ENCODE measurements at regions not wholly inside any gene's neighbourhood (a gene's known extent, or its start where the extent isn't known, plus 50 kb on each side); places are given as distances from the start of the nearest gene placed in this dataset.
A peak's percentile ranks its signal among the peaks of the same experiment; 100 is the strongest.

GRCh38 chr4:184575306-184575705, 73.9 kb downstream of the CASP3 start:
- DNase-seq (ENCODE audit: low read depth): no peak

GRCh38 chr4:184574861-184575260, 74.4 kb downstream of the CASP3 start:
- DNase-seq (ENCODE audit: low read depth): no peak

GRCh38 chr4:184573701-184574100, 75.5 kb downstream of the CASP3 start:
- no peak for DNase-seq (ENCODE audit: low read depth)

- DNase-seq (ENCODE audit: low read depth): no peak
Measured at GRCh38 chr4:184568770-184569169, 80.5 kb downstream of the CASP3 start.

GRCh38 chr4:184563621-184564020, 85.6 kb downstream of the CASP3 start:
- no peak for DNase-seq (ENCODE audit: low read depth)

GRCh38 chr4:184558996-184559395, 84.6 kb upstream of the IRF2 start:
- no peak for DNase-seq (ENCODE audit: low read depth)

GRCh38 chr4:184553891-184554290, 79.5 kb upstream of the IRF2 start:
- DNase-seq (ENCODE audit: low read depth): no peak

- DNase-seq (ENCODE audit: low read depth): no peak
Measured at GRCh38 chr4:184550476-184550875, 76.1 kb upstream of the IRF2 start.

- no peak for DNase-seq (ENCODE audit: low read depth)
Measured at GRCh38 chr4:184548648-184549341, 74.4 kb upstream of the IRF2 start.

DNA sequence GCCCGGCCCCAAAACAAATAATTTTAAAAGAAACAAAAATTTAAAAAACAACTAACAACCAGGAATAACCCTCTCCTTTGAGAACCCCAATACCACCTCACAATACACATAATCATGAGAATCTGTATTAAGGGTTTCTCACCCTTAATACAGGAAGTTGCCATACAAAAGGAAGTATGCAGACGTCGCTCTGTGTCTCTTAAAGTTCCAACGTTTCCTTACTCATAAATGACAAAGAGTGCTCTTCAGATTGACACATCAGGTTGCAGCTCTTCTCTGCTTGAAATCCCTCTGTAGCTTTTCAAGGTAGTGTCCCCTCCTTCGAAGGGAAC, 73.9 kb upstream of the IRF2 start:
- no peak for DNase-seq (ENCODE audit: low read depth)

DNA sequence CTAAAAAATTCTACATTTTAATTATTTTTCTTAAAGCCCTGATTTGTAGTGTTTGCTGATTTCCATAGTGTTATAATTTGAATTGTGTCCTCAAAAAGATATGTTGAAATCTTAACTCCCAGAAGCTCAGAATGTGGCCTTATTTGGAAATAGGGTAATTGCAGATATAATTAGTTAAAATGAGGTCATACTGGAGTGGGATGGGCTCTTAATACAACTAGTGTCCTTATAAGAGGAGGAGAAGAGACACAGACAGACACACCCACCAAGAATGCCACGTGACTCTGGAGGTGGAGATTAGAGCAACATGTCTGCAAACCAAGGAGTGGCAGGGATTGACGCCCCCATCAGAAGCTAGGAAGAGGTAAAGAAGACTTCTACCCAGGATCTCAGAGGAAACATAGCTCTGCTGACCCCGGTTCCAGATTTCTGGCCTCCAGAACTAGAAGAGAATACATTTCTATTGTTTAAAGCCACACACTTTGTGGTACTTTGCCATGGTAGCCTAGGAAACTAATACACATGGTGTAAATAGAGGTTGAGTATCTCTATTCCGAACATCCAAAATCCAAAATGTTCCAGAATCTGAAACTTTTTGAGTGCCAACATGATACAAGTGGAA, 70.5 kb upstream of the IRF2 start:
- no peak for DNase-seq (ENCODE audit: low read depth)

- DNase-seq (ENCODE audit: low read depth): no peak
Measured at GRCh38 chr4:184541907-184542306, 67.6 kb upstream of the IRF2 start.

DNA sequence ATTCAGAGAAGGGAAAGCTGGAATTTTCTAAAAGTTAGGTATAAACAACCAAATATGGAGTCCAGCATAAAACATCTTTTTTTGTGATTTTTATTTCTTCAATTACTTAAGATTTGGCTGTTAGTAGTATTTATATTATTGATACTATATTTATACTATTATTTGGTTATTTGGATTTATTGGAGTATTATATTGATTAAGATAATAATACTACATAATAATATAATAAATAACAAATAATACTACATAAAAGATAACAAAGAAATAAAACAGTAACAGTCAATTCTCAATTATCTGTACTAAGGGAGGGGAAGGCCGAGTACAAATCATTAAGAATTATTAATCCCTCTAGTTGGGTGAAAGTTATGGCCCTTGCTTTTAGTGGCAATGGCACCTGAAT, 66.0 kb upstream of the IRF2 start:
- DNase-seq (ENCODE audit: low read depth): no peak

DNA sequence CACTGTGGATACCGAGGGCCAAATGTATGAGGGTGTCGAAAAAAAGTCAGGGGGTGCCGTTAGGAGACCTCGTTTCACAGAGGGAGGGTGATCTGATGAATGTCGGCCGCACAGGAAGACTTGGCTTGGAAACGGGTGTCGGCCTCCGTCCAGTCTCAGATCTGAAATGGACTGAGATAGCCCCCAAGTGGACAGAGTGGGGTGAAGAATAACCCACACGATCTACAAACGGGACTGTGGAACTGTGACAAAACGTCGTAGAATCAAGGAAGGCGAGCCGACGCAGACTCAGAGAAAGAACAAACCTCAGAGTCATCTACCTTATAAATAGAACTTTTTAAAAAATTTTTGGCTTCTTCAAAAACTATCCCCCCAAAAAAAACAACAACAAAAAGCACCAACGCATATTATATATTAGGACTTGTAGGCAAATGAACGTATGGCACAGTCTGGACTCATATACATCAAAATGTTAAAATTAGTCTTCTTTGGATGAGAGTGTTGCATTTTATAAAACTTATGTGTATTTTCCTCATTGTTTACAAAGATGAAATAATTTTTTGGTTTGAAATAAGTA, 63.8 kb upstream of the IRF2 start:
- peak; percentile 95 for DNase-seq (ENCODE audit: low read depth)

GRCh38 chr4:184537269-184538022, 63.1 kb upstream of the IRF2 start:
- peak; percentile 95 for DNase-seq (ENCODE audit: low read depth)

DNA sequence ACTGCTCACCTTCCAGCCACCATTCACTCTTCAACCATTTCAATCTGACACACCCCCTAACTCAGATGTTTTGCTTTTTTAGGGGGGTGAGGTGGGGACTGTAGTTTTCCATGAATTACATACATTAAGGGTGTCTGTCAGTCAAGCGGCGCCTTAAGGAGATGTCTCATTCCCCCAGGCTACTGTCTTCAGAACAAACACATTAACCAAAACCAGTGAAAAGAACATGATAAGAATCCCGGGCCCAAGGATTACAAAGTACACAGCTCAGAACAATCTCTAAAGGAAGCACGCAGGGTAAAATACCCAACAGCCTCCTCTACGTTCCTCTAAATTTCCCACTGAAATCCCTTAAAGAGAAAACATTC, 62.5 kb upstream of the IRF2 start:
- DNase-seq (ENCODE audit: low read depth): peak; percentile 17

- DNase-seq (ENCODE audit: low read depth): no peak
Measured at GRCh38 chr4:184536065-184536880, 61.9 kb upstream of the IRF2 start.

GRCh38 chr4:184534511-184535391, 60.4 kb upstream of the IRF2 start:
- peak; percentile 85 for DNase-seq (ENCODE audit: low read depth)

DNA sequence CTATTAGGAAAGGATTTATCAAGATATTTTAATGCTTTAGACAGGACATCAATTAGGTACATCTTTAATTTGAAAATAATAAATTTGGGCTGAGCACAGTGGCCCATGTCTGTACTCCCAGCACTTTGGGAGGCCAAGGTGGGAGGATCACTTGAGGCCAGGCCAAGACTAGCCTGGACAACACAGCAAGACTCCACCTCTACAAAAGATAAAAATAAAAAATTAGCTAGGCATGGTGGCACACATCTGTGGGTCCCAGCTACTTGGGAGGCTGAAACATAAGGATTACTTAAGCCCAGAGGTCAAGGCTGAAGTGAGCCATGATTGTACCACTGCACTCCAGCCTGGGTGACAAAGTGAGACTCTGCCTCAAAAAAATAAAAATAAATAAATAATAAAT, 59.6 kb upstream of the IRF2 start:
- DNase-seq (ENCODE audit: low read depth): no peak

GRCh38 chr4:184531008-184531407, 56.7 kb upstream of the IRF2 start:
- DNase-seq (ENCODE audit: low read depth): no peak

DNA sequence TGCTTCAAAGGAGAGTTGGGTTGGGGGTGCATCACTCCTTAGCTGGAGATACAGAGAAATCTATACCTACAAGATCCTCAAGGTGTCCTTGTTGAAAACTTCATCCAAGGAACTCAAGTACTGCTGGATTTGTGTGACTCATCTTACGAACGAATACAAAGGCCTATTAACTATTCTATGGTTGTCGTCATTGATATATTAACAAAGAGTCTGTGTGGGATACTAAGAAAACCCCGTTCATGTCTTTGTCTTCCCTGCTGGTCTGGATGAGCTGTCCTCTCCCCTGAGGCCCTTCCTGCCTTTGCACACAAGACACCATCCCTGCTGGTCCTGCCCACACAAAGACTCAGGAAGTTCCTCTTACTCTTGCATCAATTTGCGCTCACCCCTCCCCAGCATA, 54.9 kb upstream of the IRF2 start:
- DNase-seq (ENCODE audit: low read depth): no peak

Measured in iris pigment epithelial cell (primary cell).